Astrocyte of the hippocampus (primary cell): ENCODE measurements at regions not wholly inside any gene's neighbourhood (a gene's known extent, or its start where the extent isn't known, plus 50 kb on each side); places are given as distances from the start of the nearest gene placed in this dataset.

Experiments used
- DNase-seq: peaks from one replicate; pipeline ENCODE4 v3.0.0; 2011; ENCODE audit warnings: low read depth, low spot score

GRCh38 chr16:74183601-74184360 lies 112.8 kb upstream of the PSMD7 start:
- DNase-seq = no peak

- DNase-seq = no peak
Measured at GRCh38 chr16:74169687-74170376, 126.8 kb upstream of the PSMD7 start.

GRCh38 chr16:74169066-74169465 lies 127.5 kb upstream of the PSMD7 start:
- DNase-seq = no peak

- no peak for DNase-seq
Measured at GRCh38 chr16:74168445-74168844, 128.2 kb upstream of the PSMD7 start.

- no peak for DNase-seq
Measured at GRCh38 chr16:74166456-74166855, 130.2 kb upstream of the PSMD7 start.

GRCh38 chr16:74165566-74166080 lies 131.0 kb upstream of the PSMD7 start:
- no peak for DNase-seq

GRCh38 chr16:74160759-74161158 lies 135.9 kb upstream of the PSMD7 start:
- no peak for DNase-seq

GRCh38 chr16:74153773-74154172 lies 142.8 kb upstream of the PSMD7 start:
- no peak for DNase-seq

- DNase-seq = no peak
Measured at GRCh38 chr16:74146643-74147042, 150.0 kb upstream of the PSMD7 start.

GRCh38 chr16:74143171-74143570 lies 153.4 kb upstream of the PSMD7 start:
- DNase-seq = no peak

- DNase-seq = no peak
Measured at GRCh38 chr16:74141015-74141414, 155.6 kb upstream of the PSMD7 start.

- DNase-seq = no peak
Measured at GRCh38 chr16:74140557-74140956, 156.1 kb upstream of the PSMD7 start.

GRCh38 chr16:74123826-74124225 lies 172.8 kb upstream of the PSMD7 start:
- no peak for DNase-seq

GRCh38 chr16:74123195-74123594 lies 173.4 kb upstream of the PSMD7 start:
- no peak for DNase-seq

GRCh38 chr16:74117798-74118197 lies 178.8 kb upstream of the PSMD7 start:
- DNase-seq = no peak

- no peak for DNase-seq
Measured at GRCh38 chr16:74113545-74113944, 183.1 kb upstream of the PSMD7 start.

- no peak for DNase-seq
Measured at GRCh38 chr16:74111456-74111982, 185.1 kb upstream of the PSMD7 start.

GRCh38 chr16:74107795-74108610 lies 188.6 kb upstream of the PSMD7 start:
- peak; percentile 11 for DNase-seq

GRCh38 chr16:74104022-74104421 lies 192.6 kb upstream of the PSMD7 start:
- no peak for DNase-seq

GRCh38 chr16:74101379-74102137 lies 195.1 kb upstream of the PSMD7 start:
- DNase-seq = no peak
